GM04503 (cell line): ENCODE measurements at regions not wholly inside any gene's neighbourhood (a gene's known extent, or its start where the extent isn't known, plus 50 kb on each side); places are given as distances from the start of the nearest gene placed in this dataset.
A peak's percentile ranks its signal among the peaks of the same experiment; 100 is the strongest.
"Not testable (repeated sequence)": the region's sequence is repeated elsewhere in the genome, so short reads cannot be mapped to it uniquely, and the experiment has no call there.

Experiments used
- DNase-seq: peaks from one replicate; pipeline ENCODE4 v3.0.0-alpha.2; 2012; ENCODE audit warnings: low read depth

DNA sequence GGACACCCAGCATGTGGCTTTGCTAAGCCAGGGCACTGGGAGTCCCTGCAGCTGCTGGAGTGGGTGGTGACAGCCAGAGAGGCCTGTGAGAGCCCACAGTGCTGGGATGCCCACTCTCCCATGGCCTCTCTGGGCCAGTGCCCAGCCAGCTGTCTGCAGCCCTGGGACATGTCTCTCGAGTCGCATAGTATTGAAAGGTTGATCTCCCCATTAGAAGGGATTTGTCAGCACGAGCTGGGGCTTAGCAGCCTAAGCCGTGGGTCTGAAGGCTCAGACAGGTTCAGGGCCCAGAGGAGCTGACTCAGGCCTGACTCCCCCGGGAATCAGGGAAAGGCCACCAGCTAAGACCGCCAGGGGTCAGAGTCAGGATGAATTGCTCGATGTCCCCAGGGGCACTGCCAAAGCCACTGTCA, 53.5 kb downstream of the FOXD2 start:
- no peak for DNase-seq

DNA sequence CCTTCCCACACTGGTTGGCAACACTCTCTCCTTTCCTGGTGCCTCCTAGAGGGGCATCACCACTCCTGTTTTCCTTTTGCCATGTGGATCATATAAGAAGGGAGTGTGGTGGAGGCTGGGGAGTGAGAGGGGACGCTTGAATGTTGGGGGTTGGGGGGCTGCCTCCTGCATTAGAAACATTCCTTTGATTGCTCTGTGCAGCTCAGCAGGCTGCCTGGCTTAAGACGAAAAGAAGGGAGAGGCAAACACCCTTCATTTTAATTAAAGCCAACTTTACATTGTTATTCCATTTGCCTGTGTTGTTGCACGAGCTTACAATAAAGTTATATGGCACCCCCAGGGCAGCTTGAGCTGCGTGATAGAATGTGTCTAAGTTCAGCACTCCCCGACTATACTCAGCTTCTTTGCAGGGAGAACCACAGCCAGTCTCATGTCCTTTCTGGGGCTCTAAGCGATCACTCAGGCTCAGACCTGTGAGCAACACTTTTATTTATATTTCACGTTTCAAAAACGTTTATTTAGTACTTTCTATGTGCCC, 57.4 kb downstream of the FOXD2 start:
- DNase-seq, result no peak

DNA sequence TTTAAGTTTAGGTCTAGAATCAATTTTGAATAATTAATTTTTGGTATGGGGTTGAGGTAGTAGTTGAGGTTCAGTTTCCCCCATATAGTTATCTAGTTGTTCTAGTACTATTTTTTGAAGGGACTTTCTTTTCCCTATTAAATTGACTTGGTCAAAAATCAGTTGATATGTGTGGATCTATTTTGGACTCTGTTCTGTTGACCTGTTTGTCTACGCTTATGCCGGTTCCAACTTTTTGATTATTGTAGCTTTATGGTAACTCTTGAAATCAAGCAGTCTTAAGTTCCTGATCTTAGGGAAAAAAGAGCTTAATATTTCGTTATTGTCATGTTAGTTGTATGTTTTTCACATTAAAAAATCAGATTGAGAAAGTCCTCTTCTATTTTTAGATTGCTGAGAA, 60.7 kb downstream of the FOXD2 start:
- no peak for DNase-seq

DNA sequence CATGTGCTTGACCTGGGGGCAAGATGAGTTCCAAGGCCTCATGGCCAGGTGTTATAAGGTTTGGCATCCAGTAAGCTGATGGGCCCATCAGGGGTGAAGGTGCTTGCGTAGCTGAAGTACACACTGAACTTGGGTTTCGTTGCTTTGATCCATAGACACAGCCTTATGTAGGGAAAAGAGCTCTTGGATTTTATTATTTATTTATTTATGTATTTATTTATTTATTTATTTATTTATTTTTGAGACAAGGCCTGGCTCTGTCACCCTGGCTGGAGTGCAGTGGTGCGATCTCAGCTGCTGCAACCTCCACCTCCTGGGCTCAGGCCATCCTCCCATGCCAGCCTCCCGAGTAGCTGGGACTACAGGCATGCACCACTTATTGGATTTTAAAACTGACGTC, 63.2 kb downstream of the FOXD2 start:
- DNase-seq, result no peak

DNA sequence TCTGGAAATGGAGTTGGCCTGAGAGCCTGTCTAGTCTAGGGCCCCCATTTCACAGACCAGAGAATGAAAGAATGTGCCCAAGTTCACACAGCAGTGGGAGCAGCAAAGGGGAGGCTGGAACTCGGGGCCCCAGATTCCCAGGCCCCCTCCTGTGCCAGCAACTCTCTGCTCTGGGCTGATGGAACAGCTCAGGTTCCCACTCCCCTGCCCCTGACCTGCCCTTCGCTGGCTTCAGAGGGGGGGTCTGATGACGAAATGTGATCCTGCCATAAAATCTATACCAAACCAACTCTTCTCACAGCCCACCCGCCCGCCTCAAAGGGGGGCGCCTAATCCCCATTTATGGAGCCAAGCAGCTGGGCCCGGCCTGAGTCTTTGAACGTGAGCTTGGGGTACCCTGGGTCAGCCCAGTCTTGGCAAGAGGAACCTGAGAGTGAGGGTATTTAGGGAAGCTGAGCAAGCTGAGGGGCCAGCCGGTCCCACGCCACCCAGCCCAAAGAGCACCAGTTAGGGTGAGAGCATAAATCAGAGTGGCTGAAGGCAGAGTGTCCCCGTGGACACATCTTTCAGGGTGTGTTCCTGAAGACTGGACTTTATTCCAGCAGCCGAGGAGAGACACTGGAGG, 65.0 kb downstream of the FOXD2 start:
- no peak for DNase-seq

DNA sequence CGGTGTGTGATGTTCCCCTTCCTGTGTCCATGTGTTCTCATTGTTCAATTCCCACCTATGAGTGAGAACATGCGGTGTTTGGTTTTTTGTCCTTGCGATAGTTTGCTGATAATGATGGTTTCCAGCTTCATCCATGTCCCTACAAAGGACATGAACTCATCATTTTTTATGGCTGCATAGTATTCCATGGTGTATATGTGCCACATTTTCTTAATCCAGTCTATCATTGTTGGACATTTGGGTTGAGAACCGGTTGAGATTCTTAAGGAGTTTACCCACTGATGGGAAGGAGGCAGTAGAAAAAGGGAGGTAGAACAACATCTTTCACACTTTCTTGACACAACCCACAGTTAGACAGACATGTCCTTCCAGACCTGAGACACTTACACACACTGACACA, 67.0 kb downstream of the FOXD2 start:
- not testable (repeated sequence) for DNase-seq

DNA sequence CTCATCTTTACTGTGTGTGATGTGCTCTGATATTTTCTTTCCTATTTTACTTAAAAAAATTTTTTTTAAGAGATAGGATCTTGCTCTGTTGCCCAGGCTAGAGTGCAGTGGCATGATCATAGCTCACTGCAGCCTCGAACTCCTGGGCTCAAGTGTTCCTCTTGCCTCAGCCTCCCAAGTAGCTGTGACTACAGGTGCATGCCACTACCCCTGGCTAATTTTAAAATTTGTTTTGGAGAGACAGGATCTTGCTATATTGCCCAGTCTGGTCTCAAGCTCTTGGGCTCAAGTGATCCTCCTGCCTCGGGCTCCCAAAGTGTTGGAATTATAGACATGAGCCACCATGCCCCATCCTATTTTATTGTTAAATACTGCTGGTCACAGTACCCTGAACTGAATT, 67.4 kb downstream of the FOXD2 start:
- no peak for DNase-seq

DNA sequence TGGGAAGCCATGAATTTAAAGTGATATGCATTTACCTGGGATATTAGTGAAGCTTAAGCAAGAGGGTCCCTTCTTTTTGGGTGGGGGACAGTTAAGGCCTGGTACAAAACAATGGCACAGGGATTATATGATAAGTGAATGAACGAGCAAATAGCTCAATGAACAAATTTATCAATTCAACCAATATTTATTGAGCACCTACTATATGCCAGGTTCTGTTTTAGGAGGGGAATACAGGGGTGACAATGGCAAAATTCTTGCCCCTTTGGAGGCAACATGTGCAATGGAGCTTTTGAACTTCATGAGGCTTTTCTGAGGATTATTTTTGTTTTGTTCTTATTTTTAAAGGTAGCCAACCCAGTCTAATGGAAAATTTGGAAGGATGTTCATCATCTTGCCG, 68.2 kb downstream of the FOXD2 start:
- DNase-seq, result no peak

DNA sequence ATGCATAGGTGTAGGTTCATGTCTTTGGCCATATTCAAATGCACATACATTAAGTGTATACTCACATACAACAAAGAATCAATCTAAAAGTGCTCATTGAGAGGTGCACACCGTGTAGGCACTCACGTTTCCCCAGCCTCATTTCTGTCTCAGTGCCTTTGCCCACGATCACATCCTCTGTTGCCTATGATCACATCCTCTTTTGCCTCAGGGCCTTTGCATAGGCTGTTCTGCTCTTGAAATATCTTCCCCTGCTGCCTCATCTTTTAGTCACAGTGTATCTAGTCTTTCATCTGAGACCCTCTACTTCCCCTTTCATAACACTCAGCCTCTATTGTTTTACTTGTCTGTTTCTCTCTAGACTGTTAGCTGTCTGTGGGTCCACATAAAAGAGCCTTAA, 69.3 kb downstream of the FOXD2 start:
- no peak for DNase-seq

DNA sequence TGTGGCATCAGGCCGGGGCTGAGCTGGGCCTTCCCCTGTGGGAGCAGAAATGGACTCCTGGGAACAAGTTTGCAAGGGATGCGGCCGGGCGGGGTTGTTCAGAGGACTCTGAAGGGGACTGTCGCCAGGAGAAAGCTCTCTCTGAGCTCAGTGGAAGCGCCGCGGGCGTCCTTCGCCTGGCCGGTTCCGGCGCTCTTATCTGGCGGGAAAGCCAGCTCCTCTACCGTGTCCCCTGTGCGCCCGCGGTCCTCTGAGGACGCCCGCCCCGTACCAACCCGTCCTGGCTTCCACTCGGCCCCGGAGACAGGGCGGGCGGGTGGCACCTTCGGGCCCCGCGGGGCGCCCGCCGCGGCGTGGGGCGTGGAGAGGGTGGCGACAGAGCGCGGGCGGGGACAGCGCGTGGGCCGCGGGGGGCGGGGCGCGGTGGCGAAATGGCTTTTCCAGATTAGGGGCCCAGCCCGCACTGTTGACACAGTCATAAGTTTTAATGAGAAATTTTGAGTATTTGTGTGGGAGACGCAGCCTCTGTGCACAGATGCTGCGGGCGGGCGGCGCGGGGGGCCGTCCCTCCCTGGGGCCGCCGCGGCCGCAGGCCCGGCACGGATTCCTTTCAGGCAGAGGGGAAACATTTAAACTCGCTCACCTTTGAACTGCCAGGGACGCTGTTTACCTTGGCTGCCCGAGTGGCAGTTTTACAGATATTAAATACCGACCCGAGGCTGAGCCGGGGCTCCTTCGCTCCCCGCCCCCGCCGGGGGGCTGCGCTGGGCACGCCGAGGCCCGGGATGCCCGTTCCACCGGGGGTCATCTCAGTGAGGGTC, 70.2 kb downstream of the FOXD2 start:
- no peak for DNase-seq

DNA sequence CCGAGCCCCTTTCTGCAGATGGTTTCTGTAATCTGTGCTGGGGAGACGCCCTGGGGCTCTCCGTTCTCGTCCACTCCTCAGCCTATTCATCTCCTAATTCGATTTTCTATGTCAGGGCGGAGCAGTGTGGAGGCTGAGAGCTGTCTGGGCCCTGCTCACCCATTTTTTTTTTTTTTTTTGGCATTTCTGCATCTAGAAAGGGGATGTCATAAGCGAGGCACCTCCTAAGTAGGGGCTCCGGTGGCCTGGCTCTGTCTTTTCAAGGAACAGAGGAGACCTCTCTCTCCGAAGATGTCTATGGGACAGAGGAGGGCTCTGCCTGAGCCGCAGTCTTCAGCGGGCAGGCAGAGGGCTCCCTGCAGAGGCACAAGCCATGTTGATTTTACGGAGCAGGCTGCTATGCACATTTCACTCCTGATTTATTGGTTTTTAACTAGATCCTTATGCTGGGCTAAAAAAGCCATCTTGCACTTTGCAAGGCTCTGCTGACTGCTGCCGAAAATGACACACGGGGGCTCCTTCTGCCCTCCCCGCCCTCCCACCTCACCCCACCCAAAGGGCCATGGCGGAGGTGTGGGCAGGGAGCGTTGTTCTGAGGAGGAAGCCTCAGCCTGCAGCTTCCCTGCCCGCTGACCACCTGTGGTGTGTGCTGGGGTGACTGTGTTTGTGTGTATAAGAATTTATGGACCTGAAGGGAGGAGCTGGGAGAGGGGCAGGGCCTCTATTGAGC, 71.0 kb downstream of the FOXD2 start:
- peak; percentile 6 for DNase-seq

DNA sequence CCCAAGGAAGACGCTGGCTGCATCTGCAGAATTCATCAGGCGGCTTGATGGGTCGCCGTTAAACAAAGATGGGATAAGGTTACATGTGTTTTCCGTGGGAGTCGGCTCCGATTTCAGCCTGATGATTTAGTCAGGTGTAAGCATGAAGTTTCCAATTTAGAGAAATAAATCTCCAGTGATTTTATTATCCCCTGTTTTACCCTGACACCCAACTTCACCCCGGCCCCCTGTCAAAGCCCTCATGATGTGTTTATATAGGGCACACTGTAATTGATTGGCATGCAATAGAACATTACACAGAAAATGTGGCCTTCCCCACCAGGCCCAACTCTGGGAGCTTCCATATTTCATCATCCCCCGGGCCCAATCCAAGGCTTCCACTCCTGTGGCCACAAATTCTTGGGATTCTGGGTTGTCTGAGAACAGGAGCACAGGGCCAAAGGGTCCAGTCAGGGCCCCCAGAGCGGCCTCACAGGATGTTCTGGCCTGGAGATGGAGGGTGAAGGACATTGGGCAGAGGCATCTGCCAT, 72.5 kb downstream of the FOXD2 start:
- no peak for DNase-seq

DNA sequence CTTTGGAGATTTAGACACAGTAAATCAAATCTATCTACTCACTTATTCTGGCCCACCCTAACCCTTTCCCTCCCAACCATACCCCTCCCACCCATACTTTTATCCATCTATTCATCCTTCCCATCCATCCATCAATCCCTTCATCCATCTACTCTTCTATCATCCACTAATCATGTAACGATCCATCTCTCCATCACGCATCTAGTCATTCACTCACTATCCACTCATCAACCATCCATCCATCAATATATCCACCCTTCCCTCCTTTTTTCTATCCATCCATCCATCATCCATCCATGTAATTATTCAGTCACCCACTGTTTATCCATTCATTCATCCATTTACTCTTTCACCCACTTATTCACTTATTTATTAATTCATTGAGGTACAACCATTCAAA, 74.0 kb downstream of the FOXD2 start:
- DNase-seq, result no peak

DNA sequence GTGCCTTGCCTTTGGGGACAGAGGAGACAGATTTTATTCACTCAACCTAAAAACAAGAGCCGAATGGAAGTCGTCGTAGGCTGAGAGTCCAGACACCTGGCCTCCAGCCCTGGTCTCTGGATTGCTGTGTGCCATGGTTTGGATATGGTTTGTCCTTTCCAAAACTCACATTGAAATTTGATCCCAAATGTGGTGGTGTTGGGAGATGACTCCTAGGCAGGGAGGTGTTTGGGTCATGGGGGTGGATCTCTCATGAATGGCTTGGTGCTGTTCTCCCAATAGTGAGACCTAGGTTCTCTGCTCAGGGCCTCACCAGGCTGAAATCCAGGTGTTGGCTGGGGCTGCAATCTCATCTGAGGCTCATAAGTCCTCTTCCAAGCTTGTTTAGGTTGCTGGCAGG, 75.5 kb downstream of the FOXD2 start:
- DNase-seq, result no peak

DNA sequence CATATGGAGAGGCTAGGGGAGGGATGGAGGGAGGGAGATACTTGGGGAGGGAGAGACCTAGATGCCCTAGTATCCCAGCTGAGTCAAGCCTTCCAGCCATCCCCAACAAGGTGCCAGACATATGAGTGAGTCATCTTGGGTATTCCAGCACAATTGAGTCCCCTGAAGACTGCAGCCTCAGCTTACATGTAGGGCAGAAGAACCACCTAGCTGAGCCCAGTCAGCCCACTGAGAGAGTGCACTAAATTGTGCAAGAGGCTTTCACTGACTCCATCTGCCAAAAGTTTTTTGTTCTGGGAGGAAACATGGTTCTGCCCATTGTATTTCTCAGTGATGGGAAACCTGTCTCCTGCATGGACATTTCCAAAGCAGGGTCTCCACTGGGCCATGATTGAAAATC, 76.4 kb downstream of the FOXD2 start:
- no peak for DNase-seq

DNA sequence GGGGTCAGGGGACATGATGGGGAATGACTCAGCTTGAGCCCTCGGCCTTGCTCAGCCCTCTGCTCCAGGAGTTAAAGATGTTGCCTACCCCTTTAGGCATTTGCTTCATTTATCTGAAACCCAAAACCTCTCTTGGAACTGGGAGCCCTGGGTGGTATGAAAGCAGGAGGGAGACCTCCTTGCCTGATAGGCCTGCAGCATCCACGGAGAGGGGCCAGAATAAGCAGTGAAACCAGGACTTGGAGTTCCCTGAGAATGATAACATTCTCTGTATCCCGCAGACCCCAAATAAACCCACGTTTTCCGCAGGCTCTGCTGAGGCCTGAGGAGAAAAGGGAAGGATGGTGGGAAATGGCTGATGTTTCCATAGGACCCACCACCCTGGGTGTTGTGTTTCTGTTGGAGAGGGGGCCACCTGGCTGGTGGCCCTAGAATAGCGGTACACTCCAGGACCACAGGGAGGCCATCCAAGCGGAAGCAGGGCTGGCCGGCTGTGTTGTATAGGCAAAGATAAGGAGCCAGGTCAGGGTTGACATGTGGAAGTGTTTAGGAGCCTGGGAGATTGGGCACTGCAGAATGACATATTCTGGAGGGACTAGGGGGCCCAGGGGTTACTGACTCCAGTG, 77.4 kb downstream of the FOXD2 start:
- DNase-seq, result no peak

DNA sequence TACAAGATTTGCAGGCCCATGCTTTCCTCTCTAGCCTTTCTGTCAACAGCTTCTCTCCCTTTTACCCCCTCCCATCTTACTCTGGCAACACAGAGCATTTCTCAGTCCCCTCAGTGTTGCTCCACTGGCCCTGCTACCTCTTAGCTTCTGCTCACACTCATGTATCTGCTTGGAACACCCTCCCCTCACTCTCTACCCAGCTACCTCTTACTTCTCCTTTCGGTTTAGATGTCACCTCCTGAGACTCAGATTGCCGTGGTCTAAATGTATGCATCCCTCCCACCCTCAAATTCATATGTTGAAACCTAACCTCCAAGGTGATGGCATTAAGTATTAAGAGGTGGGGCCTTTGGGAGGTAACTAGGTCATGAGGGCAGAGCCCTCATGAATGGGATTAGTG, 80.1 kb downstream of the FOXD2 start:
- no peak for DNase-seq

DNA sequence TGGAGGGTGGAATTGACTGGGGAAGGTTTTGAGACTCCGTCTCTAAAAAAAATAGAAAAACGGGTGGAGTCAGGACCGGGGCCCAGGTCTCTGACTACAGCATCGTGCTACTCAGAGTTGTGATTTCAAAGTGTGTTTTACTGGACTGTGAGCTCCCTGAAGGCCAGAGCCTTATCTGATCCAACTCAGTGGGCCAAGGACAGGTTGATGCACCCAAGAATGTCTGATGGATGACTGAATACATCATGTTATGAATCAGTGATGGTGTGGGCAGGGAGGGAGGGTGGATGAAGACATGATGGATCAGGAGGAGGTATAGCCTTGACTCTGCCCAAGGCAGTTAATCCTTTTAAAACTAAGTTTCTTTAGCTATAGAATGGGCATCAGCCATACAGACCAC, 81.6 kb downstream of the FOXD2 start:
- DNase-seq, result no peak

DNA sequence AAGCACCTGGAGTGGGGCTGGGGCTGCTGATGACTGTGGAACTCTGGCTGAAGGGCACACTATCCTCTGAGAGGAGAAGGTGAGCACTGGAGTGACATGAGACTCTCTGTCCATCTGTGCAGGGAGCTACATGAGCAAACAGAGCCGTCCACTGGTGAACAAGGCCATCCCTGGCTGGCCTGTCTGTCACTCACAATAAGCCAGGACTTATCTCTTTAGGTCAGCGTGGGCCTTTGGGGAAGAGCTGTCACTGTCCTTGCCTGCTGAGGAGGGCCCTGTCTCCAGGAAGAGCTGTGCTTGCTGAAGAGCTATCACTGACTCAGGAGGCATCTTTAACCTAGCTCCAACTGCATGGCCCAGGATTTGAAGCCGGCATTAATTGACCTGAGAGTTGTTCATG, 82.1 kb downstream of the FOXD2 start:
- no peak for DNase-seq

DNA sequence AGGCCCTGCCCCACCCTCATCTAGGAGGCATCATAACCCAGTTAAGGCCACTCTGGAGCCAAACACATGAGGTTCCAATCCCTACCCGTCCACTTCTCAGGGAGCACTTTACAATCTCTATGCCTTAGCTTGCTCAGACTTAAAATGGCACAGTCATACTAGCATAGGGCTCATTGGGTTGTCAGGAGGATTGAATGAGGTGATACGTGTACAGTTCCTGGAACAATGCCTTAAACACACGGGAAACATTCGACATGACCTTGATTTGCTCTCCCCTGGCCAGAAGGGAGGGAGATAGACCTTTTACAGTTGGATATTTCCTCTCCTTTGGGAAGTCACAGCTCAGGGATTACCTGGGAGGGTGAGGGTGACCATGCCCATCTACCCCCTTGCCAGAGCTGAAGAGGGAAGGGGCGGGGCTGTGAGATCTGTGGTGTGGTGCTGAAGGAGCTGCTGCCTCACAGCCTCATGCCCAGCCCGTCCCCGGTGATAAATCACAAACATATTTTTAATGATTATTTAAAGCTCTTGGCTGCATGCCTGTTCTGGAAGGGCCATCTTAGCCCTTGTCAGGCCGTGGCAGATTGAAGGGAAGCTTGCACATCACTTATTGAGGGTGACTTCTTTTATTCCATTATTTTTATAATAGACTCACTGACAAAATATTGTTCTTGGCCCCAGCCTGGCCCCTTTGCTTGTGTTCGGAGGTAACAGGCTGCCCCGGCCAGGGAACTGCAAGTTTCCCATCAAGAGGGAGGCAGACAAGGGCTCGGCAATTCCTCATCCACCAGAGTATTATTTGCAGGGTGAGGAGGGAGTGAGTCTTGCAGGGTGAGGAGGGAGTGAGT, 83.4 kb downstream of the FOXD2 start:
- no peak for DNase-seq
